ENCODE measurements at regions not wholly inside any gene's neighbourhood (a gene's known extent, or its start where the extent isn't known, plus 50 kb on each side); places are given as distances from the start of the nearest gene placed in this dataset.

DNA sequence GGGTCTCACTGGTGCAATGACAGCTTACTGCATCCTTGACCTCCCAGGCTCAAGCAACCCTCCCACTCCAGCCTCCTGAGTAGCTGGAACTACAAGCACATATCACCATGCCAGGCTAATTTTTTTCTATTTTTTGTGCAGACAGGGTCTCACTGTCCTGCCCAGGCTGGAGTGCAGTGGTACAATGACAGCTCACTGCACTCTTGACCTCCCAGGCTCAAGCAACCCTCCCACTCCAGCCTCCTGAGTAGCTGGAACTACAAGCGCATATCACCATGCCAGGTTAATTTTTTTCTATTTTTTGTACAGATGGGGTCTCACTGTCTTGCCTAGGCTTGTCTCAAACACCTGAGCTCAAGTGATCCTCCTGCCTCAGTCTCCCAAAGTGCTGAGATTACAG, 74.0 kb downstream of the GASK1B start:
- no peak for TF ChIP-seq CTCF (IDR thresholded peaks at IDR 0.05)
- no peak for TF ChIP-seq EP300 (IDR thresholded peaks at IDR 0.05)
- TF ChIP-seq POLR2A (IDR thresholded peaks at IDR 0.05): no peak

Data from tibial nerve (tissue), 4 donors.